ENCODE measurements at regions not wholly inside any gene's neighbourhood (a gene's known extent, or its start where the extent isn't known, plus 50 kb on each side); places are given as distances from the start of the nearest gene placed in this dataset.

DNA sequence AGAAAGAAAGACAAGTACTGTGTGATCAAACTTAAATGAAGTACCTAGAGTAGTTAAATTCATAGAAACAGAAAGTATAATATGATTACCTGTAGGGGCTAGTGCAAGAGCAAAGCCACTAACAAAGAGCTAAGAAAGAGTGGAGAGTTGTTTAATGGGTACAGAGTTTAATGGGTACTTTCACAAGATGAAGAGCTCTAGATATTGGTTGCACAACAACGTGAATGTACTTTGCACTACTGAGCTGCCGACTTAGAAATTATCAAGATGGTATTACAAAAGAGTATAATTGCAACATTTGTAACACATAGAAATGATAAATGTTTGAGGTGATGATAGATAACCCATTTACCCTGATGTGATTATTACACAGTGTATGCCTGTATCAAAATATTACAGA lies 140.3 kb upstream of the GPC6 start:
- TF ChIP-seq CTCF (IDR thresholded peaks at IDR 0.05) (no peak), HDAC2 (IDR thresholded peaks at IDR 0.05) (no peak), TP53 (CRISPR knock-in tag; IDR thresholded peaks at IDR 0.05) (no peak), MAX (IDR thresholded peaks at IDR 0.05) (no peak)

Measured in A549 (cell line).